Superior temporal gyrus (tissue), 1 donor: ENCODE measurements at regions not wholly inside any gene's neighbourhood (a gene's known extent, or its start where the extent isn't known, plus 50 kb on each side); places are given as distances from the start of the nearest gene placed in this dataset.
"Not testable (repeated sequence)": the region's sequence is repeated elsewhere in the genome, so short reads cannot be mapped to it uniquely, and the experiment has no call there.

ENCODE experiments used
- DNase-seq: peaks from one replicate; pipeline ENCODE4 v3.0.0-alpha.2; 2016; ENCODE audit errors: extremely low spot score

GRCh38 chr3:24545887-24546286 is 51.2 kb upstream of the THRB start:
- no peak for DNase-seq

GRCh38 chr3:24548278-24548677 is 53.6 kb upstream of the THRB start:
- no peak for DNase-seq

- DNase-seq, result no peak
Observed at GRCh38 chr3:24550588-24550987, 55.9 kb upstream of the THRB start.

GRCh38 chr3:24551626-24552025 is 57.0 kb upstream of the THRB start:
- no peak for DNase-seq

GRCh38 chr3:24562895-24563294 is 68.2 kb upstream of the THRB start:
- no peak for DNase-seq

GRCh38 chr3:24565053-24565452 is 70.4 kb upstream of the THRB start:
- DNase-seq, result no peak

GRCh38 chr3:24565656-24566055 is 71.0 kb upstream of the THRB start:
- no peak for DNase-seq

GRCh38 chr3:24566927-24567326 is 72.3 kb upstream of the THRB start:
- DNase-seq, result no peak

GRCh38 chr3:24572409-24572808 is 77.8 kb upstream of the THRB start:
- not testable (repeated sequence) for DNase-seq

GRCh38 chr3:24573576-24573975 is 78.9 kb upstream of the THRB start:
- no peak for DNase-seq

- no peak for DNase-seq
Observed at GRCh38 chr3:24578324-24578723, 83.7 kb upstream of the THRB start.

- DNase-seq, result no peak
Observed at GRCh38 chr3:24578951-24579421, 84.3 kb upstream of the THRB start.

GRCh38 chr3:24582431-24583403 is 88.1 kb upstream of the THRB start:
- DNase-seq, result no peak

- DNase-seq, result no peak
Observed at GRCh38 chr3:24586920-24587319, 92.3 kb upstream of the THRB start.

- DNase-seq, result no peak
Observed at GRCh38 chr3:24588629-24589512, 94.2 kb upstream of the THRB start.

- no peak for DNase-seq
Observed at GRCh38 chr3:24589513-24589851, 94.8 kb upstream of the THRB start.

- DNase-seq, result no peak
Observed at GRCh38 chr3:24589931-24590880, 95.6 kb upstream of the THRB start.

- no peak for DNase-seq
Observed at GRCh38 chr3:24591191-24591590, 96.5 kb upstream of the THRB start.

- DNase-seq, result no peak
Observed at GRCh38 chr3:24591661-24592555, 97.3 kb upstream of the THRB start.

GRCh38 chr3:24594161-24594560 is 99.5 kb upstream of the THRB start:
- DNase-seq, result no peak
